CD4-positive, alpha-beta T cell treated with Interleukin-6 at 100 ng/mL for 8 hours (primary cell): ENCODE measurements at regions not wholly inside any gene's neighbourhood (a gene's known extent, or its start where the extent isn't known, plus 50 kb on each side); places are given as distances from the start of the nearest gene placed in this dataset.
"Not testable (repeated sequence)": the region's sequence is repeated elsewhere in the genome, so short reads cannot be mapped to it uniquely, and the experiment has no call there.

Experiments used
- DNase-seq: peaks from one replicate; pipeline ENCODE4 v3.0.0-alpha.2; 2020; ENCODE audit warnings: mixed read lengths, low spot score

GRCh38 chr2:58720033-58720769 is 479.1 kb upstream of the FANCL start:
- DNase-seq: no peak

GRCh38 chr2:58715344-58715743 is 474.2 kb upstream of the FANCL start:
- no peak for DNase-seq

GRCh38 chr2:58714238-58714637 is 473.1 kb upstream of the FANCL start:
- DNase-seq: no peak

GRCh38 chr2:58710795-58711279 is 469.7 kb upstream of the FANCL start:
- DNase-seq: no peak

- DNase-seq: no peak
These were observed 468.7 kb upstream of the FANCL start for GRCh38 chr2:58709687-58710354.

- DNase-seq: no peak
These were observed 468.1 kb upstream of the FANCL start for GRCh38 chr2:58709274-58709673.

GRCh38 chr2:58708565-58708964 is 467.4 kb upstream of the FANCL start:
- DNase-seq: no peak

- DNase-seq: no peak
These were observed 461.3 kb upstream of the FANCL start for GRCh38 chr2:58702302-58702885.

GRCh38 chr2:58701688-58702301 is 460.7 kb upstream of the FANCL start:
- no peak for DNase-seq

- no peak for DNase-seq
These were observed 459.5 kb upstream of the FANCL start for GRCh38 chr2:58700591-58700990.

- no peak for DNase-seq
These were observed 458.3 kb upstream of the FANCL start for GRCh38 chr2:58699411-58699810.

- DNase-seq: no peak
These were observed 457.5 kb upstream of the FANCL start for GRCh38 chr2:58698620-58699019.

GRCh38 chr2:58694114-58694513 is 453.0 kb upstream of the FANCL start:
- not testable (repeated sequence) for DNase-seq

- DNase-seq: not testable (repeated sequence)
These were observed 449.9 kb upstream of the FANCL start for GRCh38 chr2:58691041-58691440.

- no peak for DNase-seq
These were observed 447.7 kb upstream of the FANCL start for GRCh38 chr2:58688813-58689212.

GRCh38 chr2:58686776-58687175 is 445.7 kb upstream of the FANCL start:
- DNase-seq: no peak

GRCh38 chr2:58680755-58681310 is 439.7 kb upstream of the FANCL start:
- DNase-seq: no peak

GRCh38 chr2:58677748-58678147 is 436.6 kb upstream of the FANCL start:
- no peak for DNase-seq

- no peak for DNase-seq
These were observed 430.6 kb upstream of the FANCL start for GRCh38 chr2:58671675-58672074.

GRCh38 chr2:58669998-58670397 is 428.9 kb upstream of the FANCL start:
- no peak for DNase-seq

GRCh38 chr2:58667137-58667774 is 426.1 kb upstream of the FANCL start:
- DNase-seq: no peak
